GM13977 (cell line): ENCODE measurements at regions not wholly inside any gene's neighbourhood (a gene's known extent, or its start where the extent isn't known, plus 50 kb on each side); places are given as distances from the start of the nearest gene placed in this dataset.
"Not testable (repeated sequence)": the region's sequence is repeated elsewhere in the genome, so short reads cannot be mapped to it uniquely, and the experiment has no call there.

Source experiments
- DNase-seq: peaks from one replicate; pipeline ENCODE4 v3.0.0; 2012; ENCODE audit warnings: low spot score
- in situ Hi-C: fragments of 300-500 bp; cut with MboI; formaldehyde crosslinking; loops from one replicate; pipeline ENCODE4 v1.12.0; 2022; ENCODE audit warnings: low sequenced_read_pairs, low pct_unique_long_range_greater_than_20kb, mixed read lengths, inconsistent platforms; ENCODE audit not compliant: unreplicated experiment

GRCh38 chr13:18598543-18598942 is 583.1 kb downstream of the TUBA3C start:
- DNase-seq, in situ Hi-C loops: not testable (repeated sequence)

GRCh38 chr13:18597940-18598339 is 583.7 kb downstream of the TUBA3C start:
- DNase-seq, in situ Hi-C loops: not testable (repeated sequence)

GRCh38 chr13:18577103-18577502 is 604.5 kb downstream of the TUBA3C start:
- in situ Hi-C loops, DNase-seq: not testable (repeated sequence)

- DNase-seq, in situ Hi-C loops: not testable (repeated sequence)
Measured at GRCh38 chr13:18567890-18568289, 613.7 kb downstream of the TUBA3C start.
